Glutamatergic neuron (in vitro differentiated cells): ENCODE measurements at regions not wholly inside any gene's neighbourhood (a gene's known extent, or its start where the extent isn't known, plus 50 kb on each side); places are given as distances from the start of the nearest gene placed in this dataset.
"Not testable (repeated sequence)": the region's sequence is repeated elsewhere in the genome, so short reads cannot be mapped to it uniquely, and the experiment has no call there.

Experiments used
- DNase-seq: peaks from one replicate; pipeline ENCODE4 v3.0.0; 2022
- H3K27ac Mint-ChIP-seq: one replicate; pipeline ENCODE4 v1.8.0; 2020; ENCODE audit warnings: mild to moderate bottlenecking, mixed read lengths, inconsistent platforms; ENCODE audit not compliant: unreplicated experiment
- H3K27me3 Mint-ChIP-seq: one replicate; pipeline ENCODE4 v1.8.0; 2020; ENCODE audit warnings: mild to moderate bottlenecking, moderate library complexity, mixed read lengths, inconsistent platforms; ENCODE audit not compliant: unreplicated experiment
- H3K36me3 Mint-ChIP-seq: one replicate; pipeline ENCODE4 v1.8.0; 2020; ENCODE audit warnings: mild to moderate bottlenecking, mixed read lengths, inconsistent platforms; ENCODE audit not compliant: unreplicated experiment
- H3K4me1 Mint-ChIP-seq: one replicate; pipeline ENCODE4 v1.8.0; 2020; ENCODE audit warnings: mild to moderate bottlenecking, low read depth, mixed read lengths, inconsistent platforms; ENCODE audit not compliant: unreplicated experiment
- H3K4me3 Mint-ChIP-seq: one replicate; pipeline ENCODE4 v1.8.0; 2020; ENCODE audit warnings: mild to moderate bottlenecking, mixed read lengths, inconsistent platforms; ENCODE audit not compliant: unreplicated experiment
- H3K9me3 Mint-ChIP-seq: one replicate; pipeline ENCODE4 v1.8.0; 2020; ENCODE audit warnings: mild to moderate bottlenecking, moderate library complexity, mixed read lengths, inconsistent platforms; ENCODE audit not compliant: unreplicated experiment
- TF ChIP-seq, protein P1 (sequence below): fragments of 200-600 bp; sonication (generic); IDR thresholded peaks from one replicate; pipeline ENCODE4 v1.5.0; 2021; ENCODE audit not compliant: partially characterized antibody, unreplicated experiment

DNA sequence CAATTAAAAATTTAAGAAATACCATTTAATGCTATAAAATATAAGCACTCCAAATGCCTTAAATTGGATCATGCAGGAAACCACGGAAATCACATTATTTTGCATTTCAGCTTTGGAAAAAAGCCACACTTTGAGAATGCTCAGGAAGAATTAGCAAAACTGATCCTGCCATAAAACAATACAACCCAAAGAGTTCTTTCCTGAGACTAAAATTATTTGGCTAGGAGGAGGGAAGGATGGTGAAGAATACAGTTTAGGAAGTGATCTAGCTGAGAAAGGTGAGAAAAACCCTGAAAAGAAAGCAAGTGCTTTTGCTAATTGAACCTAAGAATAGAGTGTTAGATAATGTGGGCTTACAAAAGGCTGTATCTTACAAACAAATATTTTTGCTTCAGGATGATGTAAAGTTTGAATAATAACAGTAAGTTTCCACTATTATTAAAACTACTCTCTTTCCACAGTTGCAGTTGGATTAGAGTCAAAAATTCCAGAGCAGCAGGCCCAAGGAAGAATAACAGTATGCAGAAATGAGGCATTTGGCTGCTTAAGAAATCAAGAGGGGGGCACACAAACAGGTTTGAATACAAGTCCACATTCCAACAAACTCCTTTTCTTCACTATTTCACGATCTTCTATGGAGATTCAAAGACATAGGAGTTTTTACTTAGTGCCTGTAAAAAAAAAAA, 565.4 kb downstream of the RFPL4B start:
- Mint-ChIP-seq H3K36me3 (no peaks in the 10 kb centered on the region), H3K27me3 (peaks cover 2% of the 10 kb centered on the region), H3K9me3 (no peaks in the 10 kb centered on the region), H3K4me3 (no peak overlapping the region), H3K27ac (no peak overlapping the region), H3K4me1 (no peaks in the 10 kb centered on the region)
- TF ChIP-seq, protein P1, sequence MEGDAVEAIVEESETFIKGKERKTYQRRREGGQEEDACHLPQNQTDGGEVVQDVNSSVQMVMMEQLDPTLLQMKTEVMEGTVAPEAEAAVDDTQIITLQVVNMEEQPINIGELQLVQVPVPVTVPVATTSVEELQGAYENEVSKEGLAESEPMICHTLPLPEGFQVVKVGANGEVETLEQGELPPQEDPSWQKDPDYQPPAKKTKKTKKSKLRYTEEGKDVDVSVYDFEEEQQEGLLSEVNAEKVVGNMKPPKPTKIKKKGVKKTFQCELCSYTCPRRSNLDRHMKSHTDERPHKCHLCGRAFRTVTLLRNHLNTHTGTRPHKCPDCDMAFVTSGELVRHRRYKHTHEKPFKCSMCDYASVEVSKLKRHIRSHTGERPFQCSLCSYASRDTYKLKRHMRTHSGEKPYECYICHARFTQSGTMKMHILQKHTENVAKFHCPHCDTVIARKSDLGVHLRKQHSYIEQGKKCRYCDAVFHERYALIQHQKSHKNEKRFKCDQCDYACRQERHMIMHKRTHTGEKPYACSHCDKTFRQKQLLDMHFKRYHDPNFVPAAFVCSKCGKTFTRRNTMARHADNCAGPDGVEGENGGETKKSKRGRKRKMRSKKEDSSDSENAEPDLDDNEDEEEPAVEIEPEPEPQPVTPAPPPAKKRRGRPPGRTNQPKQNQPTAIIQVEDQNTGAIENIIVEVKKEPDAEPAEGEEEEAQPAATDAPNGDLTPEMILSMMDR = no peak
- no peak for DNase-seq

DNA sequence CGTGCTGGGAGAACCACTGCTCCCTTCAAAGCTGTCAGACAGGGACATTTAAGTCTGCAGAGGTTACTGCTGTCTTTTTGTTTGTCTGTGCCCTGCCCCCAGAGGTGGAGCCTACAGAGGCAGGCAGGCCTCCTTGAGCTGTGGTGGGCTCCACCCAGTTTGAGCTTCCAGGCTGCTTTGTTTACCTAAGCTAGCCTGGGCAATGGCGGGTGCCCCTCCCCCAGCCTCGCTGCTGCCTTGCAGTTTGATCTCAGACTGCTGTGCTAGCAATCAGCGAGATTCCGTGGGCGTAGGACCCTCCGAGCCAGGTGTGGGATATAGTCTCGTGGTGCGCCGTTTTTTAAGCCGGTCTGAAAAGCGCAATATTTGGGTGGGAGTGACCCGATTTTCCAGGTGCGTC, 572.6 kb downstream of the RFPL4B start:
- H3K4me1 Mint-ChIP-seq, H3K4me3 Mint-ChIP-seq, H3K9me3 Mint-ChIP-seq, H3K27me3 Mint-ChIP-seq, H3K27ac Mint-ChIP-seq, DNase-seq: not testable (repeated sequence)
- peaks cover 17% of the 10 kb centered on the region for H3K36me3 Mint-ChIP-seq

DNA sequence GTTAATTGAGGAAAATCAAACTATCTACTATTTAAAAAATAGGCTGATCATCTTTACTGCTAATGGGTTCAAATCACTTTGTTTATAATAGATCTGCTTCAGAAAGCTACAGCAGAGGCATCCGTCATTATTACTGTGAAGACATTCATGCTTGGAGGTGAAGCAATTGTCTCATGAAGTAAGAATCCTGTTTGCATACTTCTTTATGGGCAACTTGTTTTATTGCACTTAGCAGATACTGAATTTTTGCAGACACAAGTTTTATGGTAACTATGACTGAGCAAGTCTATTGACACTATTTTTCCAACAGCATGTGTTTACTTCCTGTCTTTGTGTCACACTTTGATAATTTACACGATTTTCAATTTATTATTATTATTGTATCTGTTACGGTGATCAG, 573.9 kb downstream of the RFPL4B start:
- H3K4me3 Mint-ChIP-seq = no peak overlapping the region
- no peak overlapping the region for H3K27ac Mint-ChIP-seq
- no peaks in the 10 kb centered on the region for H3K4me1 Mint-ChIP-seq
- H3K27me3 Mint-ChIP-seq = no peaks in the 10 kb centered on the region
- DNase-seq = no peak
- H3K9me3 Mint-ChIP-seq = peaks cover 4% of the 10 kb centered on the region
- H3K36me3 Mint-ChIP-seq = peaks cover 17% of the 10 kb centered on the region
- TF ChIP-seq, protein P1 = no peak

DNA sequence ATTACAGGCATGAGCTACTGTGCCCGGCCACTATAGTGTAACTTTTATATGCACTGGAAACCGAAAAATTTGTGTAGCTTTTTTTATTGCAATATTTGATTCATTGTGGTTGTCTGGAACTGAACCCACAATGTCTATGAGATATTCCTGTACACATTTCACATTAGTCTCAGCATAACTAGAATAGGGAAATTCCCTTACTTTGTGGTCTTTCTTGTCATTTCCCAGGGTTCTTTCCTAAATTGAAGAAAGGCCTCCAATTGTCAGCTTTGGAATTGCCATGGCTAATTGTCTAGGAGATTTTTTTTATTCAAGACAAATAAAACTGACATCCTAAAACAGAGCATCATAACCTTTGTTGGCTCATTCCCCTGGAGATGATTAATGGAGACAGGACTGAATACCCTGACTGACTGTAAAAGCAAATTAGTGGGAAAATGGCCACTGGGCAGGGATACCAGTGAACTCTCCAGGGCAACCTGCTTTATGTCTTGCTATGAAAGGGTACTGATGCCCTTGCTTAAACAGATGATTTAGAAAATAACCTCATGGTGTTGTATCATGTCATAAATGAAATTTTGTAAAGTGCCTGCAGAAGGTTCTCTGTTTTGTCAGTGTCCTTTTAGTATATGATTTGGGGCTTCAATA, 576.9 kb downstream of the RFPL4B start:
- peaks cover 4% of the 10 kb centered on the region for H3K4me1 Mint-ChIP-seq
- H3K27me3 Mint-ChIP-seq = no peaks in the 10 kb centered on the region
- H3K27ac Mint-ChIP-seq = no peak overlapping the region
- peaks cover 4% of the 10 kb centered on the region for H3K9me3 Mint-ChIP-seq
- DNase-seq = no peak
- H3K4me3 Mint-ChIP-seq = no peak overlapping the region
- H3K36me3 Mint-ChIP-seq = peaks cover 17% of the 10 kb centered on the region
- TF ChIP-seq, protein P1 = no peak

DNA sequence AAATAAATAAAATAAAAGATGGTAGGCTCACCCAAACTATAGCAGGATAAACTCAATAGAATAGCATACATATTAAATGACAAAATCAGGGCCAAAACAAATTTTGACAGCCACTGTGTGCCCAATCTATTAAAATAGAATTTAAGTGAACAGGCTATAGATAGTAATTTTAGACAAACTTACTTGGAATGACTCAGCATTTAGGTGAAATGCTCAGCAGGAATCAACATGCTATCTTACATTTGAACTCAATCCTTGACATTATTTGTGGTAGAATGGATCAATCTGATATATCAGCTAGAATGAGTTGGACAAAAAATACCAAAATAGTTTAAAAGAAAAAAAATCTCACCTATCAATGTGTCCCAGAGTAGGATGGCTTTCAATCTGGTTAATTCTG, 578.6 kb downstream of the RFPL4B start:
- no peak overlapping the region for H3K27ac Mint-ChIP-seq
- H3K4me1 Mint-ChIP-seq = peaks cover 4% of the 10 kb centered on the region
- no peak overlapping the region for H3K4me3 Mint-ChIP-seq
- H3K9me3 Mint-ChIP-seq = peaks cover 4% of the 10 kb centered on the region
- H3K36me3 Mint-ChIP-seq = peaks cover 17% of the 10 kb centered on the region
- TF ChIP-seq, protein P1 = no peak
- DNase-seq = no peak
- no peaks in the 10 kb centered on the region for H3K27me3 Mint-ChIP-seq
